ENCODE measurements at regions not wholly inside any gene's neighbourhood (a gene's known extent, or its start where the extent isn't known, plus 50 kb on each side); places are given as distances from the start of the nearest gene placed in this dataset.

DNA sequence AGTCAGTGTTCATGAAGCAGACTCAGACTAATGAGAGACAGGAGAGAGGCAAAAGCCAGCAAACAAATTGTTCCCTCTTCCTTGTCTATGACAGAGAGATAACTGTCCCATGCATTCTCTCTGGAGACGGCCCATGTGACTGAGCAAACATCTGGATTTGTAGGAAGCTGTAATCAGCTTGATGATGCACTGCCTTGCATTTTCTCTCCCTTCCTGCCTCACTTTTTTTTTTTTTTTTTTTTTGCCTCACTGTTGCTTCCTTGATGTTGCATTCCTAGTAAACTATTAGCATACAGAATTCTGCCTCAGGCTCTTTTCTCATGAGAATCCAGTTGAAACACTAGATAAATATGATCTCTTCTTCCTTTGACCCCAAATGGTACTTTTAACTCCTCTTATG is 134.5 kb downstream of the HHIPL2 start:
- WGBS, 2 experiments (ENCODE audit: insufficient coverage in 1 of 2, insufficient read length in 1 of 2), result 95% methylated on average over 1 of the region's 1 CpG; no CpG with 5 or more reads in 1 of the 2 experiments
- Histone ChIP-seq H3K27ac (ENCODE audit: low read depth, low read length) (no peak overlapping the region), H3K9me3 (ENCODE audit: control insufficient read depth, low read length) (no peaks in the 10 kb centered on the region), H3K4me3 (ENCODE audit: low read length) (no peak overlapping the region), H3K27me3 (ENCODE audit: control insufficient read depth, insufficient read depth, low read length, poor library complexity, severe bottlenecking) (no peaks in the 10 kb centered on the region), H3K9ac (ENCODE audit: extremely low read depth, low read length, poor library complexity, severe bottlenecking) (no peak overlapping the region), H3K36me3 (ENCODE audit: control insufficient read depth, insufficient read depth, low read length) (no peaks in the 10 kb centered on the region), H3K4me1 (ENCODE audit: control insufficient read depth, insufficient read depth, low read length) (no peaks in the 10 kb centered on the region)
- no peak for DNase-seq
- Mint-ChIP-seq H3K27ac (no peak overlapping the region), H3K4me1 (no peaks in the 10 kb centered on the region), H3K9me3 (peaks cover 6% of the 10 kb centered on the region), H3K36me3 (ENCODE audit: low read depth) (no peaks in the 10 kb centered on the region), H3K4me3 (no peak overlapping the region), H3K27me3 (ENCODE audit: insufficient read depth) (peaks cover 11% of the 10 kb centered on the region)
- TF ChIP-seq, protein P1, sequence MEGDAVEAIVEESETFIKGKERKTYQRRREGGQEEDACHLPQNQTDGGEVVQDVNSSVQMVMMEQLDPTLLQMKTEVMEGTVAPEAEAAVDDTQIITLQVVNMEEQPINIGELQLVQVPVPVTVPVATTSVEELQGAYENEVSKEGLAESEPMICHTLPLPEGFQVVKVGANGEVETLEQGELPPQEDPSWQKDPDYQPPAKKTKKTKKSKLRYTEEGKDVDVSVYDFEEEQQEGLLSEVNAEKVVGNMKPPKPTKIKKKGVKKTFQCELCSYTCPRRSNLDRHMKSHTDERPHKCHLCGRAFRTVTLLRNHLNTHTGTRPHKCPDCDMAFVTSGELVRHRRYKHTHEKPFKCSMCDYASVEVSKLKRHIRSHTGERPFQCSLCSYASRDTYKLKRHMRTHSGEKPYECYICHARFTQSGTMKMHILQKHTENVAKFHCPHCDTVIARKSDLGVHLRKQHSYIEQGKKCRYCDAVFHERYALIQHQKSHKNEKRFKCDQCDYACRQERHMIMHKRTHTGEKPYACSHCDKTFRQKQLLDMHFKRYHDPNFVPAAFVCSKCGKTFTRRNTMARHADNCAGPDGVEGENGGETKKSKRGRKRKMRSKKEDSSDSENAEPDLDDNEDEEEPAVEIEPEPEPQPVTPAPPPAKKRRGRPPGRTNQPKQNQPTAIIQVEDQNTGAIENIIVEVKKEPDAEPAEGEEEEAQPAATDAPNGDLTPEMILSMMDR (conservative IDR thresholded peaks at IDR 0.05), result no peak

DNA sequence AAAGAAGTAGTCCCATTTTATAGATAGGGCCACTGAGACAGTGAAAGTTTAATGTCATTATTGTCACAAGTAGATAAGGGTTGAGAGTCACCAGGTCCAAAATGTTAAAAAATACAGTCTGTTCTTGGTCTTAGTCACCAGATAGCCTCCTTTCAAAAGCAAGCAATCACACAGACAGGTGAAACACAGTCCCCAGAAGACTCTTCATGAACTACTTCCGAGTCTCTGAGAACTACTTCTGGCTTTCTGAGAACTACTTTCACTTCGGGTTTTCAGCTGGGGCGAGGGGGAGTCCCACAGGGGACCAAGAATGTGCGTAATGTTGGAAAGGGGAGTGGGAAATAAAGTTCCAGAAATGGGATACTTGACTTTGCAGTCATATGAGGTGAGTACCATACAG is 143.2 kb downstream of the HHIPL2 start:
- Histone ChIP-seq H3K36me3 (ENCODE audit: control insufficient read depth, insufficient read depth, low read length) (no peaks in the 10 kb centered on the region), H3K27ac (ENCODE audit: low read depth, low read length) (no peak overlapping the region), H3K4me3 (ENCODE audit: low read length) (no peak overlapping the region), H3K9ac (ENCODE audit: extremely low read depth, low read length, poor library complexity, severe bottlenecking) (no peak overlapping the region), H3K4me1 (ENCODE audit: control insufficient read depth, insufficient read depth, low read length) (no peaks in the 10 kb centered on the region), H3K27me3 (ENCODE audit: control insufficient read depth, insufficient read depth, low read length, poor library complexity, severe bottlenecking) (no peaks in the 10 kb centered on the region), H3K9me3 (ENCODE audit: control insufficient read depth, low read length) (no peaks in the 10 kb centered on the region)
- Mint-ChIP-seq H3K36me3 (ENCODE audit: low read depth) (no peaks in the 10 kb centered on the region), H3K27me3 (ENCODE audit: insufficient read depth) (peaks cover 26% of the 10 kb centered on the region), H3K9me3 (peaks cover 8% of the 10 kb centered on the region), H3K27ac (no peak overlapping the region), H3K4me3 (no peak overlapping the region), H3K4me1 (peaks cover 16% of the 10 kb centered on the region)
- 85 to 93% methylated on average over 4 of the region's 4 CpGs for WGBS, 2 experiments (ENCODE audit: insufficient coverage in 1 of 2, insufficient read length in 1 of 2)
- no peak for DNase-seq
- TF ChIP-seq, protein P1 (conservative IDR thresholded peaks at IDR 0.05), result no peak

DNA sequence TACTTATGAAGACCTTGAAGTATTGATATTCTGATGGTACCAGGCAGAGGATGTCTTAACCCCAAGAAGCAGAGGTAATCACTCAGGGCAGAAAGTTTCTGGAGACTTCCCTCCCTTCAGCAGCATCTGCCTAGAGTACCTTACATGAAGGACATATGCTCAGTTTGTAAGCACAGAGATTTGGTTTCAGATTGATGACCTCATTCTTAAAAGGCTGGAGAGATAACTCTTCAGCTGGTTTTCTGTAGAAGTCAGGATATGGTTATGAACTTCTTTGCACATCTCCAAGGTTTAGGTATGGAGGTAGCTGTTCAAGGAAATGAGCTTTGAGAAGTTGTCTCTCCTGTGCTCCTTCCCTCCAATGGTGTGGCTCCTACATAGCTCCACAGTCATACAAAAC is 148.7 kb downstream of the HHIPL2 start:
- H3K36me3 ChIP-seq (ENCODE audit: control insufficient read depth, insufficient read depth, low read length), result no peaks in the 10 kb centered on the region
- no peaks in the 10 kb centered on the region for H3K36me3 Mint-ChIP-seq (ENCODE audit: low read depth)
- H3K27me3 ChIP-seq (ENCODE audit: control insufficient read depth, insufficient read depth, low read length, poor library complexity, severe bottlenecking), result no peaks in the 10 kb centered on the region
- no peaks in the 10 kb centered on the region for H3K4me1 ChIP-seq (ENCODE audit: control insufficient read depth, insufficient read depth, low read length)
- TF ChIP-seq, protein P1 (conservative IDR thresholded peaks at IDR 0.05), result no peak
- H3K27me3 Mint-ChIP-seq (ENCODE audit: insufficient read depth), result peaks cover 19% of the 10 kb centered on the region
- no peaks in the 10 kb centered on the region for H3K9me3 ChIP-seq (ENCODE audit: control insufficient read depth, low read length)
- H3K4me1 Mint-ChIP-seq, result peaks cover 16% of the 10 kb centered on the region
- H3K27ac Mint-ChIP-seq, result no peak overlapping the region
- DNase-seq, result no peak
- H3K4me3 Mint-ChIP-seq, result no peak overlapping the region
- no peak overlapping the region for H3K4me3 ChIP-seq (ENCODE audit: low read length)
- H3K27ac ChIP-seq (ENCODE audit: low read depth, low read length), result no peak overlapping the region
- H3K9me3 Mint-ChIP-seq, result no peaks in the 10 kb centered on the region
- no peak overlapping the region for H3K9ac ChIP-seq (ENCODE audit: extremely low read depth, low read length, poor library complexity, severe bottlenecking)
